HEK293 (cell line): ENCODE measurements at regions not wholly inside any gene's neighbourhood (a gene's known extent, or its start where the extent isn't known, plus 50 kb on each side); places are given as distances from the start of the nearest gene placed in this dataset.

Source experiments
- GFI1B ChIP-seq: fragments of 450-650 bp; formaldehyde crosslinking; IDR thresholded peaks from 2 replicates; pipeline ENCODE4 v1.5.1; 2016; ENCODE audit warnings: missing biosample characterization, missing genetic modification characterization
- GLI4 ChIP-seq: fragments of 450-650 bp; formaldehyde crosslinking; IDR thresholded peaks from 2 replicates; pipeline ENCODE4 v1.5.1; 2016; ENCODE audit warnings: missing biosample characterization, missing genetic modification characterization
- IKZF3 ChIP-seq: fragments of 450-650 bp; IDR thresholded peaks from 2 replicates; pipeline ENCODE4 v1.5.0; 2018; ENCODE audit warnings: missing biosample characterization, mild to moderate bottlenecking, missing genetic modification characterization, moderate library complexity
- KLF7 ChIP-seq: fragments of 450-650 bp; formaldehyde crosslinking; IDR thresholded peaks from 2 replicates; pipeline ENCODE4 v1.5.1; 2016; ENCODE audit warnings: missing biosample characterization, missing genetic modification characterization, borderline replicate concordance
- MYNN ChIP-seq: fragments of 450-650 bp; formaldehyde crosslinking; IDR thresholded peaks from 2 replicates; pipeline ENCODE4 v1.5.1; 2016; ENCODE audit warnings: missing biosample characterization, missing genetic modification characterization, borderline replicate concordance
- PRDM1 ChIP-seq: fragments of 450-650 bp; formaldehyde crosslinking; IDR thresholded peaks from 2 replicates; pipeline ENCODE4; 2016; ENCODE audit warnings: missing biosample characterization, missing genetic modification characterization
- SCRT2 ChIP-seq: fragments of 450-650 bp; formaldehyde crosslinking; IDR thresholded peaks from 2 replicates; pipeline ENCODE4 v1.5.1; 2016; ENCODE audit warnings: missing biosample characterization, missing genetic modification characterization
- SP7 ChIP-seq: fragments of 450-650 bp; formaldehyde crosslinking; IDR thresholded peaks from 2 replicates; pipeline ENCODE4 v1.5.1; 2016; ENCODE audit warnings: missing biosample characterization, missing genetic modification characterization
- YY1 ChIP-seq: fragments of 450-650 bp; formaldehyde crosslinking; IDR thresholded peaks from 2 replicates; pipeline ENCODE4 v1.5.1; 2018; ENCODE audit warnings: missing biosample characterization, missing genetic modification characterization
- ZNF114 ChIP-seq: fragments of 450-650 bp; formaldehyde crosslinking; IDR thresholded peaks from 2 replicates; pipeline ENCODE4 v1.5.0; 2017; ENCODE audit warnings: missing biosample characterization, missing genetic modification characterization
- ZNF121 ChIP-seq: fragments of 450-650 bp; formaldehyde crosslinking; IDR thresholded peaks from 2 replicates; pipeline ENCODE4 v1.5.1; 2016; ENCODE audit warnings: missing biosample characterization, missing genetic modification characterization
- ZNF133 ChIP-seq: fragments of 450-650 bp; formaldehyde crosslinking; IDR thresholded peaks from 2 replicates; pipeline ENCODE4 v1.5.1; 2016; ENCODE audit warnings: missing biosample characterization, missing genetic modification characterization
- ZNF184 ChIP-seq: fragments of 450-650 bp; IDR thresholded peaks from 2 replicates; pipeline ENCODE4 v1.5.1; 2018; ENCODE audit warnings: missing biosample characterization, mild to moderate bottlenecking, missing genetic modification characterization
- ZNF221 ChIP-seq: fragments of 450-650 bp; formaldehyde crosslinking; IDR thresholded peaks from 2 replicates; pipeline ENCODE4 v1.5.1; 2017; ENCODE audit warnings: missing biosample characterization, missing genetic modification characterization, borderline replicate concordance
- ZNF274 ChIP-seq, 2 experiments: fragments of 200-500 bp in 1 of 2; fragments of 450-650 bp in 1 of 2; sonication (Bioruptor generic) in 1 of 2; formaldehyde crosslinking in 1 of 2; IDR thresholded peaks; 2 replicates each; pipeline versions ENCODE4 v1.5.1 to v1.6.1; 2014 to 2016; ENCODE audit warnings: borderline replicate concordance in 1 of 2, inconsistent platforms in 1 of 2, low read length in 1 of 2, missing biosample characterization in 1 of 2, missing genetic modification characterization in 1 of 2
- ZNF433 ChIP-seq: fragments of 450-650 bp; formaldehyde crosslinking; IDR thresholded peaks from 2 replicates; pipeline ENCODE4 v1.5.1; 2016; ENCODE audit warnings: missing biosample characterization, missing genetic modification characterization, low read depth
- ZNF501 ChIP-seq: fragments of 450-650 bp; formaldehyde crosslinking; IDR thresholded peaks from 2 replicates; pipeline ENCODE4 v1.5.1; 2016; ENCODE audit warnings: missing biosample characterization, missing genetic modification characterization
- ZNF555 ChIP-seq: fragments of 450-650 bp; formaldehyde crosslinking; conservative IDR thresholded peaks from 2 replicates; pipeline ENCODE4 v1.5.1; 2017; ENCODE audit warnings: missing biosample characterization, mild to moderate bottlenecking, missing genetic modification characterization, inconsistent platforms
- ZNF561 ChIP-seq: fragments of 450-650 bp; IDR thresholded peaks from 2 replicates; pipeline ENCODE4 v1.5.1; 2018; ENCODE audit warnings: missing biosample characterization, missing genetic modification characterization, borderline replicate concordance
- ZNF677 ChIP-seq: fragments of 450-650 bp; IDR thresholded peaks from 2 replicates; pipeline ENCODE4 v1.5.0; 2018; ENCODE audit warnings: missing biosample characterization, mild to moderate bottlenecking, missing genetic modification characterization, moderate library complexity
- ZNF707 ChIP-seq: fragments of 450-650 bp; formaldehyde crosslinking; IDR thresholded peaks from 2 replicates; pipeline ENCODE4 v1.5.1; 2016; ENCODE audit warnings: missing biosample characterization, missing genetic modification characterization
- ZNF776 ChIP-seq: fragments of 450-650 bp; formaldehyde crosslinking; IDR thresholded peaks from 2 replicates; pipeline ENCODE4 v1.5.0; 2017; ENCODE audit warnings: missing biosample characterization, missing genetic modification characterization, borderline replicate concordance
- ZNF777 ChIP-seq: fragments of 450-650 bp; formaldehyde crosslinking; IDR thresholded peaks from 2 replicates; pipeline ENCODE4 v1.5.1; 2017; ENCODE audit warnings: missing biosample characterization, missing genetic modification characterization, borderline replicate concordance
- ZNF830 ChIP-seq: fragments of 450-650 bp; IDR thresholded peaks from 2 replicates; pipeline ENCODE4 v1.5.0; 2018; ENCODE audit warnings: missing biosample characterization, missing genetic modification characterization, low read depth, mild to moderate bottlenecking, moderate library complexity
- ZNF843 ChIP-seq: fragments of 450-650 bp; formaldehyde crosslinking; IDR thresholded peaks from 2 replicates; pipeline ENCODE4 v1.5.1; 2016; ENCODE audit warnings: missing biosample characterization, missing genetic modification characterization
- ZSCAN23 ChIP-seq: fragments of 450-650 bp; formaldehyde crosslinking; IDR thresholded peaks from 2 replicates; pipeline ENCODE4 v1.5.1; 2016; ENCODE audit warnings: missing biosample characterization, missing genetic modification characterization
- TF ChIP-seq, protein P1 (sequence below): fragments of 450-650 bp; formaldehyde crosslinking; IDR thresholded peaks from 2 replicates; pipeline ENCODE4 v1.5.1; 2016; ENCODE audit warnings: missing biosample characterization, missing genetic modification characterization
- TF ChIP-seq, protein P2 (sequence below): fragments of 450-650 bp; formaldehyde crosslinking; conservative IDR thresholded peaks from 2 replicates; pipeline ENCODE4 v1.5.1; 2016; ENCODE audit warnings: low read depth, missing biosample characterization, missing genetic modification characterization
- TF ChIP-seq, protein P3 (sequence below): fragments of 450-650 bp; formaldehyde crosslinking; IDR thresholded peaks from 2 replicates; pipeline ENCODE4 v1.5.1; 2016; ENCODE audit warnings: missing biosample characterization, missing genetic modification characterization
- TF ChIP-seq, protein P4 (sequence below): fragments of 450-650 bp; formaldehyde crosslinking; IDR thresholded peaks from 2 replicates; pipeline ENCODE4 v1.5.1; 2017; ENCODE audit warnings: missing biosample characterization, missing genetic modification characterization
- TF ChIP-seq, protein P5 (sequence below): fragments of 450-650 bp; formaldehyde crosslinking; IDR thresholded peaks from 2 replicates; pipeline ENCODE4 v1.5.1; 2016; ENCODE audit warnings: missing biosample characterization, missing genetic modification characterization

DNA sequence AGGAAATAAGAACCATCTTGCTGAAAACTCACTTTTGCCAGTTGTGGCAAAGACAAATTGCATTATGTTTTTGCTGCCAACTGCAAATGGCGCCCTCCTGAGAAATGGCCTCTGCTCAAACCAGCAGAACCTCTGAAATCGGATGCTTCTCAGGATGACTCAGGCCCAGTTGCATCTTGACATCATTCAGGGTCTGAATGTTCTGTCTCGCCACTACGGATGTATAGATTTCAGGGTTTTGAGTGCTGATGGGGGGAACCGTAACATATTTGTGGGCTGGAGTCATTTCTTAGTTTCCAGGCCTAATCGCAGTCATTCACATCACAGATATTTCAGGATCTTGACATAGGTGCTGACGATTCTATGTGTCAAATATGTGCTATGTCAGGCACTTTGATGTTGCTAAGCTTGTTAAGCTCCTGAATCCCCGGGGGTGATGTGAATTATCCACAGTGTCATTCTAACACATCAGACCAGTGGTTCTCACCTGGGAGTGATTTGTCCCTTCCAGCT is 207.1 kb downstream of the NFATC2 start (continued):
- TF ChIP-seq, protein P1, sequence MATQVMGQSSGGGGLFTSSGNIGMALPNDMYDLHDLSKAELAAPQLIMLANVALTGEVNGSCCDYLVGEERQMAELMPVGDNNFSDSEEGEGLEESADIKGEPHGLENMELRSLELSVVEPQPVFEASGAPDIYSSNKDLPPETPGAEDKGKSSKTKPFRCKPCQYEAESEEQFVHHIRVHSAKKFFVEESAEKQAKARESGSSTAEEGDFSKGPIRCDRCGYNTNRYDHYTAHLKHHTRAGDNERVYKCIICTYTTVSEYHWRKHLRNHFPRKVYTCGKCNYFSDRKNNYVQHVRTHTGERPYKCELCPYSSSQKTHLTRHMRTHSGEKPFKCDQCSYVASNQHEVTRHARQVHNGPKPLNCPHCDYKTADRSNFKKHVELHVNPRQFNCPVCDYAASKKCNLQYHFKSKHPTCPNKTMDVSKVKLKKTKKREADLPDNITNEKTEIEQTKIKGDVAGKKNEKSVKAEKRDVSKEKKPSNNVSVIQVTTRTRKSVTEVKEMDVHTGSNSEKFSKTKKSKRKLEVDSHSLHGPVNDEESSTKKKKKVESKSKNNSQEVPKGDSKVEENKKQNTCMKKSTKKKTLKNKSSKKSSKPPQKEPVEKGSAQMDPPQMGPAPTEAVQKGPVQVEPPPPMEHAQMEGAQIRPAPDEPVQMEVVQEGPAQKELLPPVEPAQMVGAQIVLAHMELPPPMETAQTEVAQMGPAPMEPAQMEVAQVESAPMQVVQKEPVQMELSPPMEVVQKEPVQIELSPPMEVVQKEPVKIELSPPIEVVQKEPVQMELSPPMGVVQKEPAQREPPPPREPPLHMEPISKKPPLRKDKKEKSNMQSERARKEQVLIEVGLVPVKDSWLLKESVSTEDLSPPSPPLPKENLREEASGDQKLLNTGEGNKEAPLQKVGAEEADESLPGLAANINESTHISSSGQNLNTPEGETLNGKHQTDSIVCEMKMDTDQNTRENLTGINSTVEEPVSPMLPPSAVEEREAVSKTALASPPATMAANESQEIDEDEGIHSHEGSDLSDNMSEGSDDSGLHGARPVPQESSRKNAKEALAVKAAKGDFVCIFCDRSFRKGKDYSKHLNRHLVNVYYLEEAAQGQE, result no peak
- TF ChIP-seq, protein P2, sequence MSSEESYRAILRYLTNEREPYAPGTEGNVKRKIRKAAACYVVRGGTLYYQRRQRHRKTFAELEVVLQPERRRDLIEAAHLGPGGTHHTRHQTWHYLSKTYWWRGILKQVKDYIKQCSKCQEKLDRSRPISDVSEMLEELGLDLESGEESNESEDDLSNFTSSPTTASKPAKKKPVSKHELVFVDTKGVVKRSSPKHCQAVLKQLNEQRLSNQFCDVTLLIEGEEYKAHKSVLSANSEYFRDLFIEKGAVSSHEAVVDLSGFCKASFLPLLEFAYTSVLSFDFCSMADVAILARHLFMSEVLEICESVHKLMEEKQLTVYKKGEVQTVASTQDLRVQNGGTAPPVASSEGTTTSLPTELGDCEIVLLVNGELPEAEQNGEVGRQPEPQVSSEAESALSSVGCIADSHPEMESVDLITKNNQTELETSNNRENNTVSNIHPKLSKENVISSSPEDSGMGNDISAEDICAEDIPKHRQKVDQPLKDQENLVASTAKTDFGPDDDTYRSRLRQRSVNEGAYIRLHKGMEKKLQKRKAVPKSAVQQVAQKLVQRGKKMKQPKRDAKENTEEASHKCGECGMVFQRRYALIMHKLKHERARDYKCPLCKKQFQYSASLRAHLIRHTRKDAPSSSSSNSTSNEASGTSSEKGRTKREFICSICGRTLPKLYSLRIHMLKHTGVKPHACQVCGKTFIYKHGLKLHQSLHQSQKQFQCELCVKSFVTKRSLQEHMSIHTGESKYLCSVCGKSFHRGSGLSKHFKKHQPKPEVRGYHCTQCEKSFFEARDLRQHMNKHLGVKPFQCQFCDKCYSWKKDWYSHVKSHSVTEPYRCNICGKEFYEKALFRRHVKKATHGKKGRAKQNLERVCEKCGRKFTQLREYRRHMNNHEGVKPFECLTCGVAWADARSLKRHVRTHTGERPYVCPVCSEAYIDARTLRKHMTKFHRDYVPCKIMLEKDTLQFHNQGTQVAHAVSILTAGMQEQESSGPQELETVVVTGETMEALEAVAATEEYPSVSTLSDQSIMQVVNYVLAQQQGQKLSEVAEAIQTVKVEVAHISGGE (tag by site-specific recombination), result no peak
- TF ChIP-seq GFI1B (no peak), ZNF777 (tag by site-specific recombination) (no peak), ZNF830 (tag by site-specific recombination) (no peak), ZNF114 (no peak), PRDM1 (tag by site-specific recombination) (no peak), ZNF555 (tag by site-specific recombination) (no peak), SCRT2 (no peak), ZNF776 (tag by site-specific recombination) (no peak), ZNF184 (tag by site-specific recombination) (peak; percentile 69; the same call in 1 of the 2 replicates), ZNF221 (tag by site-specific recombination) (no peak), GLI4 (tag by site-specific recombination) (no peak), ZNF677 (tag by site-specific recombination) (no peak), ZNF561 (tag by site-specific recombination) (no peak), ZNF274 (IDR thresholded peaks at IDR 0.05; ENCODE audit: low read length) (no peak), ZNF274 (tag by site-specific recombination; IDR thresholded peaks at IDR 0.05; ENCODE audit: borderline replicate concordance) (no peak), SP7 (tag by site-specific recombination) (no peak), MYNN (no peak), ZNF843 (tag by site-specific recombination) (no peak), ZNF501 (tag by site-specific recombination) (no peak), ZSCAN23 (tag by site-specific recombination) (no peak), ZNF133 (tag by site-specific recombination) (no peak), YY1 (tag by site-specific recombination) (no peak), ZNF433 (tag by site-specific recombination) (no peak), IKZF3 (no peak), ZNF121 (tag by site-specific recombination) (no peak), ZNF707 (no peak), KLF7 (no peak)
- TF ChIP-seq, protein P3, sequence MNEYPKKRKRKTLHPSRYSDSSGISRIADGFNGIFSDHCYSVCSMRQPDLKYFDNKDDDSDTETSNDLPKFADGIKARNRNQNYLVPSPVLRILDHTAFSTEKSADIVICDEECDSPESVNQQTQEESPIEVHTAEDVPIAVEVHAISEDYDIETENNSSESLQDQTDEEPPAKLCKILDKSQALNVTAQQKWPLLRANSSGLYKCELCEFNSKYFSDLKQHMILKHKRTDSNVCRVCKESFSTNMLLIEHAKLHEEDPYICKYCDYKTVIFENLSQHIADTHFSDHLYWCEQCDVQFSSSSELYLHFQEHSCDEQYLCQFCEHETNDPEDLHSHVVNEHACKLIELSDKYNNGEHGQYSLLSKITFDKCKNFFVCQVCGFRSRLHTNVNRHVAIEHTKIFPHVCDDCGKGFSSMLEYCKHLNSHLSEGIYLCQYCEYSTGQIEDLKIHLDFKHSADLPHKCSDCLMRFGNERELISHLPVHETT (tag by site-specific recombination), result peak; percentile 84
- TF ChIP-seq, protein P4, sequence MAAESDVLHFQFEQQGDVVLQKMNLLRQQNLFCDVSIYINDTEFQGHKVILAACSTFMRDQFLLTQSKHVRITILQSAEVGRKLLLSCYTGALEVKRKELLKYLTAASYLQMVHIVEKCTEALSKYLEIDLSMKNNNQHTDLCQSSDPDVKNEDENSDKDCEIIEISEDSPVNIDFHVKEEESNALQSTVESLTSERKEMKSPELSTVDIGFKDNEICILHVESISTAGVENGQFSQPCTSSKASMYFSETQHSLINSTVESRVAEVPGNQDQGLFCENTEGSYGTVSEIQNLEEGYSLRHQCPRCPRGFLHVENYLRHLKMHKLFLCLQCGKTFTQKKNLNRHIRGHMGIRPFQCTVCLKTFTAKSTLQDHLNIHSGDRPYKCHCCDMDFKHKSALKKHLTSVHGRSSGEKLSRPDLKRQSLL (tag by site-specific recombination), result no peak
- TF ChIP-seq, protein P5, sequence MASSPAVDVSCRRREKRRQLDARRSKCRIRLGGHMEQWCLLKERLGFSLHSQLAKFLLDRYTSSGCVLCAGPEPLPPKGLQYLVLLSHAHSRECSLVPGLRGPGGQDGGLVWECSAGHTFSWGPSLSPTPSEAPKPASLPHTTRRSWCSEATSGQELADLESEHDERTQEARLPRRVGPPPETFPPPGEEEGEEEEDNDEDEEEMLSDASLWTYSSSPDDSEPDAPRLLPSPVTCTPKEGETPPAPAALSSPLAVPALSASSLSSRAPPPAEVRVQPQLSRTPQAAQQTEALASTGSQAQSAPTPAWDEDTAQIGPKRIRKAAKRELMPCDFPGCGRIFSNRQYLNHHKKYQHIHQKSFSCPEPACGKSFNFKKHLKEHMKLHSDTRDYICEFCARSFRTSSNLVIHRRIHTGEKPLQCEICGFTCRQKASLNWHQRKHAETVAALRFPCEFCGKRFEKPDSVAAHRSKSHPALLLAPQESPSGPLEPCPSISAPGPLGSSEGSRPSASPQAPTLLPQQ, result 0 out of 2 replicates have a peak, but pooled peaks have one; percentile 41
